Fibroblast of skin of scalp (primary cell): ENCODE measurements at regions not wholly inside any gene's neighbourhood (a gene's known extent, or its start where the extent isn't known, plus 50 kb on each side); places are given as distances from the start of the nearest gene placed in this dataset.

Experiments used
- DNase-seq: peaks from one replicate; pipeline ENCODE4 v3.0.0-alpha.2; 2013

DNA sequence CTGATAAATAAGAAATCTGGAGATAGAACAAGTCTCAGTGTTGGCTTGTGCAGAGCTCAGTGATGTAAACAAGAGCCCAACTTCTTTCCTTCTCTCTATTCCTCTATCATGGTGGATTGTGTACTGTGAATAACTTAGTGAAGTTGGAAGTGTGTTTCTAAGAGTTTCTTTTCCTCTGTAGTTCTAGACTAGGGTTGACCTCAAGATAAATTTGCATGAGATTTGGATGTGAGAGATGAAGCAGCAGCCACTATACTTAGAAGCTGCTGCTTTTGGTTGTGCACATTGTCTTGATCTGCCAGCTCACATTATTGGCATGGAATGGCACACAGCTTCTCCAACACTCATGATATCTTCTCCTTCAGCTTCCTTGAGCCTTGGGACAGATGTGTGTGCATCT, 198.9 kb upstream of the ZP4 start:
- no peak for DNase-seq

- no peak for DNase-seq
These were observed 198.0 kb upstream of the ZP4 start for GRCh38 chr1:238088560-238089290.

- DNase-seq, result no peak
These were observed 183.3 kb upstream of the ZP4 start for GRCh38 chr1:238073991-238074390.

DNA sequence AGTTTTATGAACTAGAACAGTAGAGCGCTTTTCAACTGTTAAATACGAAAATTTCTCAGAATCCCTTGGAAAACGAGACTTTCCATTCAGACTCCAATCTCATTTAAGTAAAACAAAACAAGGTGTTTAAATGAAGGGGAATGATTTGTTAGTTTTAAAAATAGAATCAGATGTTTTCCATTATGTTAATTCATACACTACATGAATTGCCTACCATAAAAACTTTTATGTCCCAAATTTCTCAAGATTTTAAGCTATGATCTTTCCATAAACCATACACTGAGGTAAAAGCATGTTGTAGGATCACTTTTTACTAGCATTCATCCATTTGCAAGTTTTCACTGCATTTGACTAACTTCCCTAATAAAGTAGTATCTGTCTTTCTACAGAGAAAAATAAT, 180.3 kb upstream of the ZP4 start:
- no peak for DNase-seq

- DNase-seq, result peak; percentile 69
These were observed 172.7 kb upstream of the ZP4 start for GRCh38 chr1:238063454-238063853.

- peak; percentile 67 for DNase-seq
These were observed 171.4 kb upstream of the ZP4 start for GRCh38 chr1:238061967-238062613.

DNA sequence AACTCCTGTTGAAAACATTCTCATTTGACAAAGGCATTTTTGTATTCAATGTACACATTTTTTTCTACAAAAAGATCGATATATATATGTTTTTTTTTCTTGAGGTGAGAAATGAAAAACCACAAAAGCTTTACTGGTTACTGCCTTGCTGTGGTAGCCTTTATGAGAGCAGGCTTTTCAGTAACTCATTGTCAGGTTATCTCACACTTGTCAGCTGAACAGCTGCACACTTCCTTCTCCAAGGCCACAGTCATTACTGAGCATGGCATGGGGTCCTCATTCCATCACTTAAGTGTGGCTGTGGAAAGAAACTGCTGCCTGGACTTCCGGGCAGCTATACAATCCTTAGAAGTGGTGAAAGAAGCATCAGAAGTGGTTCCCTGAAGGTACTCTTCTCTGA, 169.3 kb upstream of the ZP4 start:
- peak; percentile 5 for DNase-seq

GRCh38 chr1:238052496-238053266, 162.0 kb upstream of the ZP4 start:
- DNase-seq, result peak; percentile 10

- DNase-seq, result no peak
These were observed 138.4 kb upstream of the ZP4 start for GRCh38 chr1:238029126-238029525.

DNA sequence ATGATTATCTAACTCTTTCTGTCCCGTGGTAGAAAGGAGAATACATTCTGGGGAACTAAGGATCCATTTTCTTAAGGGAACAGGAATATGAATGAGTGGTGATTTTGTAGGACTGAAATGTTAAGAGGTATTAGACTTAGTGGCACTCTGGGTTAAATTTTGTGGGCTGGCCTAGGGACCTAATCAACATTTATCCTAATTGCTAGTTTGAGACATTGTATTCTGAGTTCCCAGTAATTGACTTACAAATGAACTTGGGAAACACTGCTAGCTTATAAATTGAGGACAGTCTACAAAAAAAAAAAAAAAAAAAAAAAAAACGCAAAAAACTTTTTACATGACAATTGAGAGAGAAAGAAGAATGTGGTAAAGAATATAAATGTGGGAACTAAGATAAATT, 136.6 kb upstream of the ZP4 start:
- DNase-seq, result no peak

- no peak for DNase-seq
These were observed 132.4 kb upstream of the ZP4 start for GRCh38 chr1:238023137-238023536.

DNA sequence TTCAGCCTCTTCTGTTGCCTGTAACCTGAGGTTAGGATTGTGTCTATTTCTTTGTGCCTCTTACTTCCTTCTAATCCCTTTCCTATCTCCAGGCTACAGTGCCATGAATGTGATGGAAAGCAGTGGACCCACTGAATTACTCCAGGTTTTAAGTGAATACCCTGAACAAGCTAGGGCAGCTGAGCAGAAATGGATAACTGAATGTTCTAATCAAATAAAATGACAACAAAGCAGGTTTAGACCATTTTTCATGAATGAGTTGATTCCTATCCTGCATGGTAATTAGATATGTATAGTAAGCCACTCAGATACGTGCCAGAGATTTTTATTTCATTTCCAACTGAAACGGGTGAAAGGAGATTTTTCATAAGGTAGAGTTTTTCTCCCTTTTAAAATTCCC, 127.5 kb upstream of the ZP4 start:
- no peak for DNase-seq

DNA sequence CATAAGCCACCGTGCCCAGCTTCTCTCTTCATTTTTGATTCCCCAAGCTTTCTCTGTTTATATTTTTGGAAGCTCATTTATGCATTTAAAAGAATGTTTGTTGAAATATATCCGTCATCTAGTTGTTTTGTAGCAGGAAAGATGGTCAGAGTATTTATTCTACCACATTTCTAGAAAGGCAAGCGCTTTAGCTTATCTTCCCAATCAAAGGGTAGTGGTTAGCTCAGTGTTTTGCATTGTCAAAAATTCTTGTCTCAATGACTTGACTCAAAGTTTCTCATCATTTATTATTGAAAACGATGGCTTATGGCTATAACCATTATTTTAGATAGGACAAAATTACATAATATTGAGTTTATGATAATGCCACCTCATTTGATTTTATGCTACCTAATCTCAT, 116.1 kb upstream of the ZP4 start:
- DNase-seq, result no peak

DNA sequence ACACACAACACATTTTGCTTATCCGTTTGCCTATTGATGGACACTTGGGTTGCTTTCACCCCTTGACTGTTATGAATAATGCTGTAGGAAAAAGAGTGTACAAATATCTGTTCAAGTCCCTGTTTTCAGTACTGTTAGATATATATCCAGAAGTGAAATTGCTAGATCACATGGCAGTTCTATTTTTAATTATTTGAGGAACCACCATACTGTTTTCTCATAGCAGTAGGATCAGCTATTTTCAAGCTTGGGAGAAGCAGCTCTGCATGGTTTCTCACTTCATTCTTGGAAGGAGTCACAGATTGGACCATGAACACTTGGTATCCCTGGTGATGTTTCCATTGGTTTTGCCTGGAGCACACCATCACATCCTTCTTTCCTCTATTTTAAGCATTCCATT, 114.4 kb upstream of the ZP4 start:
- DNase-seq, result no peak

GRCh38 chr1:238001818-238002217, 111.1 kb upstream of the ZP4 start:
- DNase-seq, result no peak

DNA sequence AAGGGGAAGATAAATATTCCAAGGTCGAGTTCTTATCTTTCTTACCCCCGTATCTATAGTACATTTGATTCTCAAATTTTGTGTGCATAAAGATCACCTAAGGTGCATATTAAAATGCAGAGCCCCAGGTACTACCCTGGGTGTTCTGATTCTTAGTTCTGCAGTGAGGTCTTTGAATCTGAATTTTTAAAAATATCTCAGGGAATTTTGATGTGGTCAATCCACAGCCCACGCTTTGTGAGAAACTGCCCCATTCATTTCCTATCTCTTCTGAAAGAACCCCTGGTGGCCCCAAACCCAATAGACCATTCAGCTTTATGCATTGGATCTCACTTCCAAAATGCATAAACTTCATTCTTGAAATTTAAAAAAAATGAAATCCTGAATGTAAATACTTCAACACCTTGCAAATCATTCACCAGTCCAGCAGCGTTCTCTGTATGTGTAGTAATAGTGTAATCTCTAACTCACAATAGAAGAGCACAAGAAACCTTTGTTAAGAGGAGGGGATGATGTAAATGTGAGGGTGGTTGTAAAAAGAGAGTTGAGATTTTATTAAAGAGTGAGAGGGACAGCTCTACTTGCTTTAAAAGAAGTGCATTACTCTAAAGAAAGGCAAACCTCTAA, 108.8 kb upstream of the ZP4 start:
- no peak for DNase-seq

DNA sequence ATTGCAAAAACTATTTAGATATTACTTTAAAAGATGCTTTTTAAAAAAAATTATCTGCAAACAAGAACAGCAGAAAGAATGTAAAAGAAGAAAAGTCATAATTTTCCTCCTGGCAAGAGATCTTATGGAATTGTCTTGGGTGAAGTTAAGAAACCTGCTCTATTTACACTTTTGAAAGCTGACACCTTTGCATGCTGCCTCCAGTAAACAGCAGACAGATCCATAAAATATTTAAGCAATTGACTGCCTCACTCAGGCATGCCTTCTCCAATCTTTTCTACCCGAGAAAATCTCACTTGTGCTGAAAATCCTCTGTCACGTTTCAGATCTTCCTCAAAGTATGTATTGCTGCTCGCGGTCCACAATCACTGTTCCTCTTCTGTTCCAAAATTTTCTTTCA, 107.9 kb upstream of the ZP4 start:
- no peak for DNase-seq

GRCh38 chr1:237983496-237983895, 92.8 kb upstream of the ZP4 start:
- DNase-seq, result no peak

- no peak for DNase-seq
These were observed 90.5 kb upstream of the ZP4 start for GRCh38 chr1:237981223-237981622.

GRCh38 chr1:237976331-237976730, 85.6 kb upstream of the ZP4 start:
- DNase-seq, result no peak

DNA sequence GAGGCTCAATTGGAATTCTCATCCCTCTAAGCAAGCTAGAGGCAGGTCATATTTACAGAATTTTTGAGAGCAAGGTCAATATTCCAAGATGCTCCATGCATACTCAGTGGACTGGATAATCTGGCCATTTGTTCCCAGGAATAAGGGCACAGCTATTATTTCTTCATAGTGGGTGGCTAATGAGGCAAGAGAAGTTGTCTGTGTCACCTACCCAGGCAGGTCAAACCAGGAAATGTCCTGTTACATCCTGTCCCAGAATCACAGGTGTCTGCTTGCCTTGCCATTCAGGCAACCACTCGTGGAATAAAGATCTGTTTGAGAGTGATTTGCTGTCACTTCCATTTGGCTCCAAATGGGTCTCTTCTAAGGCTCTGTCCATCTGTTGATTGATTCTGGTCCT, 85.2 kb upstream of the ZP4 start:
- no peak for DNase-seq

GRCh38 chr1:237975376-237975775, 84.7 kb upstream of the ZP4 start:
- DNase-seq, result no peak

GRCh38 chr1:237972186-237972585, 81.5 kb upstream of the ZP4 start:
- no peak for DNase-seq
